T-helper 2 cell (primary cell): ENCODE measurements at regions not wholly inside any gene's neighbourhood (a gene's known extent, or its start where the extent isn't known, plus 50 kb on each side); places are given as distances from the start of the nearest gene placed in this dataset.
"Not testable (repeated sequence)": the region's sequence is repeated elsewhere in the genome, so short reads cannot be mapped to it uniquely, and the experiment has no call there.

Source experiments
- DNase-seq, 5 experiments: peaks; one replicate each; pipeline versions ENCODE4 v3.0.0 to v3.0.0-alpha.2; 2012 to 2022

- DNase-seq = not testable (repeated sequence)
These were observed 747.6 kb downstream of the SPATA31A6 start for GRCh38 chr9:42931045-42931444.

DNA sequence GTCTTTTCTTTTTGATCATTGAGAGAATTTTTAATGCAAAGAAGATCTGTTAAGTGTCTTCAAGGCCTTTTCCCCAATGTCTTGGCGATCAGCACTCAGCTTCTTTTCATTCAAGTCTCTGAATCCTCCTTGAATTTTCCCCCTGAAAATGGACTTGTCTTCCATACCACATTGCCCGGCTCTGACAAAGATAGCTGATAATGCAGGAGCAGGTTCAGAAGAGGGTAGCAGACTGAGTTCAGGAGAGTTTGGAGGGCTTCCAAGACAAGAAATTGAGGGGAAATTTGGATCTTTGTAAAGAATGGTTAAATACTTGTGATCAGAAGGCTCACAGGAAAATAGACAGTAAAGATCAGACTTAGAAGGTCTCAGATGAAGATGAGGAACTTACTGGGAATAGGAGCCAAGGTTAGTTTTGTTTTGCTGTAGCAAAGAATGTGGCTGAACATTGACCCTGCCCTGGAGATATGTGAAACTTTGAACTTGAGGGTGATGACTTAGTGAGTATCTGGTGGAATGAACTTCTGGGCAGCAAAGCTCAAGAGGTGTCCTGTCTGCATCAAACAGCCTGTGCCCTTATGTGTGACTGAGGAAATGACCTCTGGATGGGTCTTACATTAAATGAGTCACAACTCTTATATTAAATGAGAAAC is 754.2 kb downstream of the SPATA31A6 start:
- not testable (repeated sequence) for DNase-seq

- DNase-seq = not testable (repeated sequence)
These were observed 763.6 kb downstream of the SPATA31A6 start for GRCh38 chr9:42947050-42947449.

DNA sequence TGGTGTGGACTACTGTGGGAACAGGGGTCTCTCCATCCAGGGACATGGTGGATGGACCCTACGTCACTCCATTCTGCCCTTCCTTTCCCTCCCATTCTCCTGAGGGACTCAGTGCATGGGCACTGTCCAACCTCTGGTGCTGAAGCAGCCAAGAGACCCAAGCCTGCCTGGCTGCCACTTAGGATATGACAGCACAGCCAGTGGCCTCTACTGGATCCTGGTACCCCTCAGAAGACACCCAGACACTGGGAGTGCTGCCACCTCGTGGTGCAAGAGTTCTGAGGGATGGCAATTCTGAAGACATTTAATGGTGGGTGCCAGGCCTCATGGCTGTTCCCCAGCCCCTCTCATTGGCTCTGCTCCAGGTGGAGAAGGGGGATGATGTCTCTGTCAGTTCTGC is 767.8 kb downstream of the SPATA31A6 start:
- not testable (repeated sequence) for DNase-seq

GRCh38 chr9:42965155-42965554 is 781.7 kb downstream of the SPATA31A6 start:
- not testable (repeated sequence) for DNase-seq

GRCh38 chr9:42971872-42972271 is 788.4 kb downstream of the SPATA31A6 start:
- not testable (repeated sequence) for DNase-seq

GRCh38 chr9:42974725-42975124 is 791.3 kb downstream of the SPATA31A6 start:
- DNase-seq = peak in 1 of 5 experiments; percentile 12

- DNase-seq = not testable (repeated sequence)
These were observed 801.3 kb downstream of the SPATA31A6 start for GRCh38 chr9:42984761-42985160.
